Right atrium auricular region (tissue), 2 donors: ENCODE measurements at regions not wholly inside any gene's neighbourhood (a gene's known extent, or its start where the extent isn't known, plus 50 kb on each side); places are given as distances from the start of the nearest gene placed in this dataset.
A peak's percentile ranks its signal among the peaks of the same experiment; 100 is the strongest.
"Not testable (repeated sequence)": the region's sequence is repeated elsewhere in the genome, so short reads cannot be mapped to it uniquely, and the experiment has no call there.

Source experiments
- DNase-seq: peaks from one replicate; pipeline ENCODE4 v3.0.0-alpha.2; 2019; ENCODE audit warnings: low spot score
- H3K27ac ChIP-seq, 2 donors: fragments of 200-600 bp; sonication (generic); 1 replicate in 1 of 2; 2 replicates in 1 of 2; pipeline ENCODE4 v1.5.1; 2016 to 2019
- H3K27me3 ChIP-seq, 2 donors: fragments of 200-600 bp; sonication (generic); one replicate each; pipeline versions ENCODE4 v1.5.1 to v1.6.0; 2017 to 2019
- H3K36me3 ChIP-seq: fragments of 200-600 bp; sonication (generic); one replicate; pipeline ENCODE4 v1.5.1; 2016
- H3K4me1 ChIP-seq, 2 donors: fragments of 200-600 bp; sonication (generic); one replicate each; pipeline versions ENCODE4 v1.5.1 to v1.6.0; 2017 to 2019
- H3K4me3 ChIP-seq, 2 donors: fragments of 200-600 bp; sonication (generic); 1 replicate in 1 of 2; 2 replicates in 1 of 2; pipeline ENCODE4 v1.5.1; 2017 to 2019; ENCODE audit warnings: mild to moderate bottlenecking in 1 of 2, moderate library complexity in 1 of 2
- H3K9me3 ChIP-seq, 2 donors: fragments of 200-600 bp; sonication (generic); one replicate each; pipeline ENCODE4 v1.5.1; 2019
- TF ChIP-seq, protein P1 (sequence below), 2 donors: fragments of 200-600 bp; sonication (generic); IDR thresholded peaks; one replicate each; pipeline ENCODE4 v1.5.1; 2019; ENCODE audit warnings: antibody characterized with exemption in 2 of 2

DNA sequence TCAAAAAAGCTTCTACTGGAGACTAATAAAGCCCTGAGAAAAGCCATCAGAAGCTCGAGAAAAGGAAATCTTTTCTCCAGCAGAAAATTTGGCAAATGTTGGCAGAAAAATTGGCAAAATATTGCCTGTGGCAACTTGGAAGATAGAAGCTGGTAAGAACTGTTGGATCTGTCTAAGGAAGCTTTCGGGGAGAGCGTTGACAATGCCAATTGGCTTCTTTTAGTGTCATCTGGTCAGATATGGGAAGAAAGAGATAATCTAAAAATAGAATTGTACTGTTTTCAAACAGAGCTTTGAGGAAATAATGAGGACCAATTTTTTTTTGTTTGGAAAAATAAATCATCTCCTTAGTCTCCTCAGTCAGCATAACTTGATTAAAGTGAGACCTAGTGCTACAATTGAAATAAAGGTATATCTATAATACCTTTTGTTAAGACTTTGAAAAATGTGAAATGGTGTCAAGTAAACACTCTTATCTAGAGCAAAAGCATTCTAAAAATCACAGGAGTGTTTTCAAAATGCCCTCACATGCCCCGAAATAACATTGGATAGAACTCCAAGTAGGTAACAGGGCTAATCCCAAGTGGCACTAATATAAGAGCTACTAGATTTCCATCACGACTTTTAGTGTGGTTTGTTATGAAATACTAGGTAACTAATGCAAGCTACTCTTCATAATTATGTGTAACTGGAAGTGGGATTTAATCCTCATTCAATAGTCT, 882.2 kb upstream of the B3GALT2 start:
- H3K4me1 ChIP-seq, result peaks cover 0 to 19% of the 10 kb centered on the region in 2 donors
- TF ChIP-seq, protein P1, sequence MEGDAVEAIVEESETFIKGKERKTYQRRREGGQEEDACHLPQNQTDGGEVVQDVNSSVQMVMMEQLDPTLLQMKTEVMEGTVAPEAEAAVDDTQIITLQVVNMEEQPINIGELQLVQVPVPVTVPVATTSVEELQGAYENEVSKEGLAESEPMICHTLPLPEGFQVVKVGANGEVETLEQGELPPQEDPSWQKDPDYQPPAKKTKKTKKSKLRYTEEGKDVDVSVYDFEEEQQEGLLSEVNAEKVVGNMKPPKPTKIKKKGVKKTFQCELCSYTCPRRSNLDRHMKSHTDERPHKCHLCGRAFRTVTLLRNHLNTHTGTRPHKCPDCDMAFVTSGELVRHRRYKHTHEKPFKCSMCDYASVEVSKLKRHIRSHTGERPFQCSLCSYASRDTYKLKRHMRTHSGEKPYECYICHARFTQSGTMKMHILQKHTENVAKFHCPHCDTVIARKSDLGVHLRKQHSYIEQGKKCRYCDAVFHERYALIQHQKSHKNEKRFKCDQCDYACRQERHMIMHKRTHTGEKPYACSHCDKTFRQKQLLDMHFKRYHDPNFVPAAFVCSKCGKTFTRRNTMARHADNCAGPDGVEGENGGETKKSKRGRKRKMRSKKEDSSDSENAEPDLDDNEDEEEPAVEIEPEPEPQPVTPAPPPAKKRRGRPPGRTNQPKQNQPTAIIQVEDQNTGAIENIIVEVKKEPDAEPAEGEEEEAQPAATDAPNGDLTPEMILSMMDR (IDR thresholded peaks at IDR 0.05), result no peak
- H3K27me3 ChIP-seq, result no peaks in the 10 kb centered on the region
- no peak overlapping the region for H3K4me3 ChIP-seq
- DNase-seq, result no peak
- no peaks in the 10 kb centered on the region for H3K9me3 ChIP-seq
- peak overlapping the region; percentile 52 to 76 for H3K27ac ChIP-seq
- H3K36me3 ChIP-seq, result no peaks in the 10 kb centered on the region

DNA sequence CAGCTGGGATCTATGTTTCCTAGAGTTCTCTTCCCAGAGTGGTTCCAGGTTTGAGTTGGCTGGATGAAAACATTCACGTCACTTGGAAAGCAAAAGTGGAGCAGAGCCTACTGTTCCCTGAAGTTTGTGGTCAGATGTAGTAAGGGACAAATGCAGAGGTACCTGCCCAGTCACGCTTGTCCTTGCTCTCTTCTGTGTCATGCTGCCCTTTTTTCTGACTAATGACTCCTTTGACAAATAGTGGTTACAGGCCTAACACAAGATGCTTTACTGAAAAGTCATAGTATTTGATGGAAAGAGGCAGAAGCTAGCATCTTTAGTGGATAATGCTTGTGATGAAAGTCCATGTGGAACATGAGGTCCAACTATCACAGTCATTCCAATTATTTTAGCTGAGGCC, 881.4 kb upstream of the B3GALT2 start:
- peaks cover 0 to 19% of the 10 kb centered on the region in 2 donors for H3K4me1 ChIP-seq
- DNase-seq, result no peak
- no peaks in the 10 kb centered on the region for H3K36me3 ChIP-seq
- peak overlapping the region; percentile 52 to 76 for H3K27ac ChIP-seq
- H3K27me3 ChIP-seq, result no peaks in the 10 kb centered on the region
- TF ChIP-seq, protein P1 (IDR thresholded peaks at IDR 0.05), result no peak
- H3K4me3 ChIP-seq, result no peak overlapping the region
- no peaks in the 10 kb centered on the region for H3K9me3 ChIP-seq

DNA sequence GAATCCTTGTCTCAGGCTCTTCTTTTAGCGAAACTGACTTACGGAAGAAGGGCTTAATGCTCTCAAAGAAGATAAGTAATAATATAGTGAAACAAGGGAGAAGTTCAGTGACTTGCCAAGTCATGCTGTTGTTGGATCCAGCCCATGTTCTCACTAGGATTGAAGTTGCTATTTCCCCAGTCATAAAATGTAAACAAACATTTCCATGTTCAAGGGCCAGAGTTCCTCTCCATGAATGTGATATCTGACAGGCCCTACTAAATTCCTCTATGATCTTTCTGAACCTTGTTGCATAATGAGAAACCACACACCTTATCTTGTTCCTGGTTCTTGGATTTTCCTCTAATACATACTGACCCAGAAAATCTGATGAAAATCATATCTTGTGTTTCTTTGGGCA, 876.5 kb upstream of the B3GALT2 start:
- no peaks in the 10 kb centered on the region for H3K36me3 ChIP-seq
- H3K27ac ChIP-seq, result peak overlapping the region; percentile 46 to 82
- no peaks in the 10 kb centered on the region for H3K27me3 ChIP-seq
- peaks cover 0 to 3% of the 10 kb centered on the region in 2 donors for H3K4me1 ChIP-seq
- no peak overlapping the region for H3K4me3 ChIP-seq
- DNase-seq, result no peak
- H3K9me3 ChIP-seq, result no peaks in the 10 kb centered on the region
- TF ChIP-seq, protein P1 (IDR thresholded peaks at IDR 0.05), result no peak

DNA sequence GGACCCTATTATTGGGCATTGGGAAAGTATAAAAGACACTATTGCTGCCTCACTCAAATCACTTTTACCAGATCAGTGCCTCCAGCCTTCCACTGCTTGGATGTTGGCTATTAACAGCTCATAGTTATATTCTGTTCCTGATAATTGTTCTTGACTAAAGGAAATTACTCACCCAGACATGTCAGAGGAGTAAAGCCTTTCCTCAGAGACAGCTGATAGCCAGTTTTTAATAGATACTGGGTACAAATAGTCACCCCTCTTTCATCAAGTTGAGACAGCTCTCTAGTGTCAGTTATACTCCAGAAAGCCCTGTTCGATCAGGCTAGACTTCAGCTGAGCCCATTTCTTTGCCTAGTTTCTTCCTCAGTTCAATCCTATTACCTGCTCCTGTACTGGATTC, 876.1 kb upstream of the B3GALT2 start:
- H3K4me3 ChIP-seq, result no peak overlapping the region
- H3K27ac ChIP-seq, result peak overlapping the region; percentile 46 to 82
- no peaks in the 10 kb centered on the region for H3K9me3 ChIP-seq
- no peaks in the 10 kb centered on the region for H3K36me3 ChIP-seq
- no peaks in the 10 kb centered on the region for H3K27me3 ChIP-seq
- TF ChIP-seq, protein P1 (IDR thresholded peaks at IDR 0.05), result no peak
- no peaks in the 10 kb centered on the region for H3K4me1 ChIP-seq
- no peak for DNase-seq

DNA sequence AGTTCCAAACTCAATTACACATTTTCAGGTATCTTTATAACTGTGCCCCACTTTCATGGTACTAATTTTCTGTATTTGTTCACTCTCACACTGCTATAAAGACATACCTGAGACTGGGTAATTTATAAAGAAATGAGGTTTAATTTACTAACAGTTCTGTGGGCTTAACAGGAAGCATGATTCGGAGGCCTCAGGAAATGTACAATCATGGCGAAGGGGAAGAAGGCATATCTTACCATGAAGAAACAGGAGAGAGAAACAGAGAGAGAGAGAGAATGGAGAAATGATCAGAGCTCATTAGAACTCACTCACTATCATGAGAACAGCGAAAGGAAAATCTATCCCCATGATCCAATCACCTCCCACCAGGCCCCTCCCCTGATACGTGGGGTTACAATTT, 874.1 kb upstream of the B3GALT2 start:
- Histone ChIP-seq H3K4me3 (no peak overlapping the region), H3K27me3 (no peaks in the 10 kb centered on the region), H3K36me3 (no peaks in the 10 kb centered on the region), H3K9me3 (no peaks in the 10 kb centered on the region), H3K4me1 (no peaks in the 10 kb centered on the region), H3K27ac (no peak overlapping the region)
- no peak for DNase-seq
- TF ChIP-seq, protein P1 (IDR thresholded peaks at IDR 0.05), result no peak

DNA sequence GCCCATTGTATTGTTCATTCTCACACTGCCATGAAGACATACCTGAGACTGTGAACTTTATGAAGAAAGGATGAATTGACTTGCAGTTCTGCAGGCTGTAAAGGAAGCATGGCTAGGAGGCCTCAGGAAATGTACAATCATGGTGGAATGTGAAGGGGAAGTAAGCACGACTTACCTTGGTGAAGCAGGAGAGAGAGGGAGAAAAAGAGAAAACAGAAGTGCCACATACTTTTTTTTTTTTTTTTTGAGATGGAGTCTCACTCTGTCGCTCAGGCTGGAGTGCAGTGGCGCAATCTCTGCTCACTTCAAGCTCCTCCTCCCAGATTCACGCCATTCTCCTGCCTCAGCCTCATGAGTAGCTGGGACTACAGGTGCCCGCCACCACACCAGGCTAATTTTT, 871.9 kb upstream of the B3GALT2 start:
- H3K4me1 ChIP-seq, DNase-seq, H3K9me3 ChIP-seq, H3K27ac ChIP-seq, H3K4me3 ChIP-seq, H3K36me3 ChIP-seq, H3K27me3 ChIP-seq: not testable (repeated sequence)
